Tibial artery (tissue), 4 donors: ENCODE measurements at regions not wholly inside any gene's neighbourhood (a gene's known extent, or its start where the extent isn't known, plus 50 kb on each side); places are given as distances from the start of the nearest gene placed in this dataset.

Source experiments
- DNase-seq, 2 donors: peaks; one replicate each; pipeline ENCODE4 v3.0.0-alpha.2; 2019
- H3K27ac ChIP-seq, 2 donors: fragments of 200-600 bp; sonication (generic) in 1 of 2; 1 replicate in 1 of 2; 2 replicates in 1 of 2; pipeline ENCODE4 v1.5.1; 2018 to 2019; ENCODE audit warnings: mild to moderate bottlenecking in 1 of 2
- H3K27me3 ChIP-seq, 2 donors: fragments of 200-600 bp; sonication (generic) in 1 of 2; one replicate each; pipeline versions ENCODE4 v1.5.1 to v1.6.0; 2016 to 2019
- H3K36me3 ChIP-seq, 3 donors: fragments of 200-600 bp; sonication (generic) in 2 of 3; one replicate each; pipeline ENCODE4 v1.5.1; 2016 to 2019; ENCODE audit warnings: mild to moderate bottlenecking in 2 of 3
- H3K4me1 ChIP-seq, 4 donors: fragments of 200-600 bp; sonication (generic) in 2 of 4; 1 replicate in 3 of 4; 2 replicates in 1 of 4; pipeline ENCODE4 v1.5.1; 2016 to 2019
- H3K4me3 ChIP-seq, 2 donors: fragments of 200-600 bp; sonication (generic) in 1 of 2; 1 replicate in 1 of 2; 2 replicates in 1 of 2; pipeline ENCODE4 v1.5.1; 2018 to 2019; ENCODE audit warnings: mild to moderate bottlenecking in 2 of 2
- H3K9me3 ChIP-seq, 3 donors: fragments of 200-600 bp; sonication (generic) in 1 of 3; one replicate each; pipeline ENCODE4 v1.5.1; 2016 to 2019
- intact Hi-C: fragments of 100-400 bp; cut with DNase I; formaldehyde crosslinking; loops from one replicate; pipeline ENCODE4 v1.15.0; 2023; ENCODE audit warnings: low total_unique reads
- TF ChIP-seq, protein P1 (sequence below), 2 experiments: fragments of 200-600 bp in 1 of 2; fragments of 450-650 bp in 1 of 2; IDR thresholded peaks; one replicate each; pipeline ENCODE4 v1.5.1; 2017 to 2019; ENCODE audit warnings: antibody characterized with exemption in 2 of 2, mild to moderate bottlenecking in 1 of 2, moderate library complexity in 1 of 2

DNA sequence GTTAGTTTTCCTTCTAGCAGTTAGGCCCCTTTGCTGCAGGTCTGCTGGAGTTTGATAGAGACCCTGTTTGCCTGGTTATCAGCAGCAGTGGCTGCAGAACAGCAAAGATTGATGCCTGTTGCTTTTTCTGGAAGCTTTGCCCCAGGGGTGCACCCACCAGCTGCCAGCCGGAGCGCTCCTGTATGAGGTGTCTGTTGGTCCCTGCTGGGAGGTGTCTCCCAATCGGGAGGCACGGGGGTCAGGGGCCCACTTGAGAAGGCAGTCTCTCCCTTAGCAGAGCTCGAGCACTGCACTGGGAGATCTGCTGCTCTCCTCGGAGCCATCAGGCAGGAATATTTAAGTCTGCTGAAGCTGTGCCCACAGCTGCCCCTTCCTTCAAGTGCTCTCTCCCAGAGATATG is 825.3 kb upstream of the GRM7 start:
- TF ChIP-seq, protein P1, sequence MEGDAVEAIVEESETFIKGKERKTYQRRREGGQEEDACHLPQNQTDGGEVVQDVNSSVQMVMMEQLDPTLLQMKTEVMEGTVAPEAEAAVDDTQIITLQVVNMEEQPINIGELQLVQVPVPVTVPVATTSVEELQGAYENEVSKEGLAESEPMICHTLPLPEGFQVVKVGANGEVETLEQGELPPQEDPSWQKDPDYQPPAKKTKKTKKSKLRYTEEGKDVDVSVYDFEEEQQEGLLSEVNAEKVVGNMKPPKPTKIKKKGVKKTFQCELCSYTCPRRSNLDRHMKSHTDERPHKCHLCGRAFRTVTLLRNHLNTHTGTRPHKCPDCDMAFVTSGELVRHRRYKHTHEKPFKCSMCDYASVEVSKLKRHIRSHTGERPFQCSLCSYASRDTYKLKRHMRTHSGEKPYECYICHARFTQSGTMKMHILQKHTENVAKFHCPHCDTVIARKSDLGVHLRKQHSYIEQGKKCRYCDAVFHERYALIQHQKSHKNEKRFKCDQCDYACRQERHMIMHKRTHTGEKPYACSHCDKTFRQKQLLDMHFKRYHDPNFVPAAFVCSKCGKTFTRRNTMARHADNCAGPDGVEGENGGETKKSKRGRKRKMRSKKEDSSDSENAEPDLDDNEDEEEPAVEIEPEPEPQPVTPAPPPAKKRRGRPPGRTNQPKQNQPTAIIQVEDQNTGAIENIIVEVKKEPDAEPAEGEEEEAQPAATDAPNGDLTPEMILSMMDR (IDR thresholded peaks at IDR 0.05): no peak

GRCh38 chr3:6039971-6040370 is 820.9 kb upstream of the GRM7 start:
- Histone ChIP-seq H3K9me3 (peaks cover 0 to 6% (median 0%) of the 10 kb centered on the region in 3 donors), H3K36me3 (no peaks in the 10 kb centered on the region), H3K27me3 (no peaks in the 10 kb centered on the region), H3K27ac (no peak overlapping the region), H3K4me3 (no peak overlapping the region), H3K4me1 (no peaks in the 10 kb centered on the region)
- DNase-seq: no peak
- intact Hi-C loops: no loop called here
- TF ChIP-seq, protein P1 (IDR thresholded peaks at IDR 0.05): no peak

More for the DNA sequence above, 825.3 kb upstream of the GRM7 start:
- H3K27me3 ChIP-seq: no peaks in the 10 kb centered on the region
- no peak overlapping the region for H3K4me3 ChIP-seq
- H3K4me1 ChIP-seq: no peaks in the 10 kb centered on the region
- DNase-seq: no peak
- H3K36me3 ChIP-seq: no peaks in the 10 kb centered on the region
- intact Hi-C loops: no loop called here
- H3K27ac ChIP-seq: no peak overlapping the region
- peaks cover 0 to 6% (median 0%) of the 10 kb centered on the region in 3 donors for H3K9me3 ChIP-seq

DNA sequence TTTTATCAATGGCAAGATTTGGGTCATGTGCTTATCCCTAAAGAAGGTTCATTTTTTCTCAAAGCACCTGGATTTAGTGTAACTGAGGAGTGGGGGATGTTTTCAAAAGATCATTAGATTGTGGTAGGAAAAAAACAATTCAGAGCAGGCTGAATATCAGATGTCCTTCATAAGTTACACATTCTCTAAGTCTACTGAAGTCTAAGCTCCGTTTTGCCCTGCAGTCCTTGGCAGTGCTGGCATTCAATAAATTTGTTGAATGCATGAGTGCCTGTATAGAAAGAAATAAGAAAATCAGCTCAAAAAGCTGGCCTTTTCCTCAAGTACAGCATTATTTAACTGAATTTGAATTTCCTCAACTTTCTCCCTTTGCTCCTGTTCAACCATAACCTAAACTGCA is 819.0 kb upstream of the GRM7 start:
- TF ChIP-seq, protein P1 (IDR thresholded peaks at IDR 0.05): no peak
- no peak for DNase-seq
- H3K27ac ChIP-seq: no peak overlapping the region
- no peaks in the 10 kb centered on the region for H3K36me3 ChIP-seq
- peaks cover 0 to 6% (median 6%) of the 10 kb centered on the region in 3 donors for H3K9me3 ChIP-seq
- H3K4me3 ChIP-seq: no peak overlapping the region
- H3K4me1 ChIP-seq: no peaks in the 10 kb centered on the region
- intact Hi-C loops: no loop called here
- H3K27me3 ChIP-seq: no peaks in the 10 kb centered on the region

DNA sequence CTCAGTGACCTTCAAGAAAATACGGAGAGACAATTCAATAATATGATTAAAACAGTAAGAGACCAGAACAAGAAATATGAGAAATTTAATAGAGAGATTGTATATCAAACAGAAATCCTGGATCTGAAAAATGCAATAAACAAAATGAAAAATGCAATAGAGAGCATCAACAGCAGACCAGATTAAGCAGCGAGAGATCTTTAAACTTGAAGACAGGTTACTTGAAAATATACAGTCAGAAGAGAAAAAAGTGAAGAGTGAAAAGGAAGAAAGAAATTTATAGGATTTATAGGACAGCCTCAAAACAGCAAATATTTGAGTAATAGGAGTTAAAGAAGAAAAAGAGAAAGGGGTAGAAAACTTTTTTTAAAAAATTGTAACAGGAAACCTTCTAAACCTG is 813.9 kb upstream of the GRM7 start:
- TF ChIP-seq, protein P1 (IDR thresholded peaks at IDR 0.05): no peak
- Histone ChIP-seq H3K27me3 (no peaks in the 10 kb centered on the region), H3K9me3 (peaks cover 0 to 26% (median 15%) of the 10 kb centered on the region in 3 donors), H3K36me3 (no peaks in the 10 kb centered on the region), H3K27ac (no peak overlapping the region), H3K4me3 (no peak overlapping the region), H3K4me1 (no peaks in the 10 kb centered on the region)
- DNase-seq: no peak
- intact Hi-C loops: no loop called here

DNA sequence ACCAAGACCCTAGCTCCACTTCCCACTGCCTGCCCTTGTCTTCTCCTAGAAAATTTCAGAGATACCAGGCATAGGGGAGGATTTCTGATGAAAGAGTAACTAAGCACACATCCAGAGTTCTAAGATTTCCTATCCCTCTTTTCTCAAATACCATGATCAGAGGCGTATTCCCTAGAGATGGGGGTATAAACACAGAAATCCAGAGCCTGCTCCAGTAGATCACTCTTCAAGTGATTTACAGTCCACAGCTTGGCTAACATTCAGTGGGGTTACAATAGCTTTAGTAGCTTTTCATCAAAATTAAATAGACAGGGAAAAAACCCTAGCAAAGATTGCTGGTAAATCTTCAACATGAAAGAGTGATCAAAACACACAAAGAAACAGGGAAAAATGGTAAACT is 800.7 kb upstream of the GRM7 start:
- TF ChIP-seq, protein P1 (IDR thresholded peaks at IDR 0.05): no peak
- H3K9me3 ChIP-seq: no peaks in the 10 kb centered on the region
- intact Hi-C loops: no loop called here
- H3K27me3 ChIP-seq: no peaks in the 10 kb centered on the region
- DNase-seq: no peak
- H3K4me1 ChIP-seq: no peaks in the 10 kb centered on the region
- H3K36me3 ChIP-seq: no peaks in the 10 kb centered on the region
- no peak overlapping the region for H3K4me3 ChIP-seq
- H3K27ac ChIP-seq: no peak overlapping the region
